ENCODE measurements at regions not wholly inside any gene's neighbourhood (a gene's known extent, or its start where the extent isn't known, plus 50 kb on each side); places are given as distances from the start of the nearest gene placed in this dataset.

- TF ChIP-seq, protein P1, sequence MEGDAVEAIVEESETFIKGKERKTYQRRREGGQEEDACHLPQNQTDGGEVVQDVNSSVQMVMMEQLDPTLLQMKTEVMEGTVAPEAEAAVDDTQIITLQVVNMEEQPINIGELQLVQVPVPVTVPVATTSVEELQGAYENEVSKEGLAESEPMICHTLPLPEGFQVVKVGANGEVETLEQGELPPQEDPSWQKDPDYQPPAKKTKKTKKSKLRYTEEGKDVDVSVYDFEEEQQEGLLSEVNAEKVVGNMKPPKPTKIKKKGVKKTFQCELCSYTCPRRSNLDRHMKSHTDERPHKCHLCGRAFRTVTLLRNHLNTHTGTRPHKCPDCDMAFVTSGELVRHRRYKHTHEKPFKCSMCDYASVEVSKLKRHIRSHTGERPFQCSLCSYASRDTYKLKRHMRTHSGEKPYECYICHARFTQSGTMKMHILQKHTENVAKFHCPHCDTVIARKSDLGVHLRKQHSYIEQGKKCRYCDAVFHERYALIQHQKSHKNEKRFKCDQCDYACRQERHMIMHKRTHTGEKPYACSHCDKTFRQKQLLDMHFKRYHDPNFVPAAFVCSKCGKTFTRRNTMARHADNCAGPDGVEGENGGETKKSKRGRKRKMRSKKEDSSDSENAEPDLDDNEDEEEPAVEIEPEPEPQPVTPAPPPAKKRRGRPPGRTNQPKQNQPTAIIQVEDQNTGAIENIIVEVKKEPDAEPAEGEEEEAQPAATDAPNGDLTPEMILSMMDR (IDR thresholded peaks at IDR 0.05): no peak
- TF ChIP-seq POLR2AphosphoS5 (IDR thresholded peaks at IDR 0.05): no peak
These were observed 206.3 kb upstream of the GDNF start for GRCh38 chr5:38046103-38046502.

Data from breast epithelium (tissue), 3 donors.